OCI-LY3 (cell line): ENCODE measurements at regions not wholly inside any gene's neighbourhood (a gene's known extent, or its start where the extent isn't known, plus 50 kb on each side); places are given as distances from the start of the nearest gene placed in this dataset.
"Not testable (repeated sequence)": the region's sequence is repeated elsewhere in the genome, so short reads cannot be mapped to it uniquely, and the experiment has no call there.

Experiments used
- H2AFZ ChIP-seq: fragments of 200-600, 300-600 bp; shearing (Covaris generic); 2 replicates; pipeline ENCODE4 v1.6.0; 2014; ENCODE audit warnings: antibody characterized with exemption, low read depth, low read length
- H3K27ac ChIP-seq: fragments of 200-600, 300-600 bp; sonication (generic); 2 replicates; pipeline ENCODE4 v1.5.1; 2014; ENCODE audit warnings: mild to moderate bottlenecking, low read length, moderate library complexity, mixed read lengths
- H3K27me3 ChIP-seq: fragments of 200-600, 300-600 bp; sonication (generic); 2 replicates; pipeline ENCODE4 v1.6.1; 2014; ENCODE audit warnings: low read depth, low read length, mixed read lengths
- H3K36me3 ChIP-seq: fragments of 200-600, 300-600 bp; sonication (generic); replicated peaks from 2 replicates; pipeline ENCODE3; 2014; ENCODE audit warnings: low read depth, low read length, mixed read lengths
- H3K4me1 ChIP-seq: fragments of 300-600, 200-600 bp; sonication (generic); 2 replicates; pipeline ENCODE4 v1.6.1; 2014; ENCODE audit warnings: low read length, mixed read lengths
- H3K4me2 ChIP-seq: fragments of 200-600, 300-600 bp; sonication (generic); 2 replicates; pipeline ENCODE4 v1.6.1; 2014; ENCODE audit warnings: low read length, mixed read lengths
- H3K4me3 ChIP-seq: fragments of 300-600, 200-600 bp; sonication (generic); 2 replicates; pipeline ENCODE4 v1.5.1; 2014; ENCODE audit warnings: antibody characterized with exemption, mild to moderate bottlenecking, low read length, moderate library complexity
- H3K79me2 ChIP-seq: fragments of 300-600, 200-600 bp; shearing (Covaris generic); 2 replicates; pipeline ENCODE4 v1.6.1; 2014; ENCODE audit warnings: mild to moderate bottlenecking, low read length, mixed read lengths
- H3K9ac ChIP-seq: fragments of 300-600, 200-600 bp; shearing (Covaris generic); 2 replicates; pipeline ENCODE4 v1.6.0; 2014; ENCODE audit warnings: mild to moderate bottlenecking, low read length, moderate library complexity
- H3K9me3 ChIP-seq: fragments of 200-600, 300-600 bp; shearing (Covaris generic); 2 replicates; pipeline ENCODE4 v1.6.1; 2014; ENCODE audit warnings: low read length, mixed read lengths; ENCODE audit not compliant: insufficient read depth
- H4K20me1 ChIP-seq: fragments of 200-600, 300-600 bp; sonication (generic); 2 replicates; pipeline ENCODE4 v1.6.1; 2016; ENCODE audit warnings: low read length, mixed read lengths; ENCODE audit not compliant: insufficient read depth
- CTCF ChIP-seq: fragments of 200-600, 300-600 bp; sonication (generic); IDR thresholded peaks from 2 replicates; pipeline ENCODE4 v1.5.1; 2014; ENCODE audit warnings: antibody characterized with exemption, low read length, low read depth
- EZH2phosphoT487 ChIP-seq: fragments of 200-600 bp; shearing (Covaris generic); IDR thresholded peaks from 2 replicates; pipeline ENCODE4 v1.6.1; 2018; ENCODE audit warnings: antibody characterized with exemption, mixed run types, low read depth

GRCh38 chr4:79201971-79202370, 123.9 kb downstream of the NAA11 start:
- no peaks in the 10 kb centered on the region for H3K79me2 ChIP-seq
- no peak for TF ChIP-seq EZH2phosphoT487
- no peak for TF ChIP-seq CTCF
- H4K20me1 ChIP-seq = no peaks in the 10 kb centered on the region
- H3K9ac ChIP-seq = no peak overlapping the region
- no peak overlapping the region for H3K4me2 ChIP-seq
- H3K4me1 ChIP-seq = no peaks in the 10 kb centered on the region
- no peak overlapping the region for H3K4me3 ChIP-seq
- H3K27ac ChIP-seq = no peak overlapping the region
- no peak overlapping the region for H2AFZ ChIP-seq
- no peaks in the 10 kb centered on the region for H3K36me3 ChIP-seq
- no peaks in the 10 kb centered on the region for H3K27me3 ChIP-seq
- H3K9me3 ChIP-seq = 0 out of 2 replicates have a peak, but pooled peaks cover 3% of the 10 kb centered on the region

- Histone ChIP-seq H3K27me3 (no peaks in the 10 kb centered on the region), H4K20me1 (no peaks in the 10 kb centered on the region), H3K9me3 (no peaks in the 10 kb centered on the region), H3K9ac (no peak overlapping the region), H3K36me3 (no peaks in the 10 kb centered on the region), H3K4me3 (no peak overlapping the region), H3K79me2 (no peaks in the 10 kb centered on the region), H3K4me2 (no peak overlapping the region), H3K4me1 (no peaks in the 10 kb centered on the region), H3K27ac (no peak overlapping the region), H2AFZ (no peak overlapping the region)
- no peak for TF ChIP-seq CTCF
- no peak for TF ChIP-seq EZH2phosphoT487
Measured at GRCh38 chr4:79199743-79200142, 126.1 kb downstream of the NAA11 start.

GRCh38 chr4:79198951-79199587, 126.8 kb downstream of the NAA11 start:
- Histone ChIP-seq H3K27me3 (no peaks in the 10 kb centered on the region), H3K36me3 (no peaks in the 10 kb centered on the region), H3K9ac (no peak overlapping the region), H3K4me2 (no peak overlapping the region), H3K27ac (no peak overlapping the region), H3K79me2 (no peaks in the 10 kb centered on the region), H3K4me1 (no peaks in the 10 kb centered on the region), H2AFZ (no peak overlapping the region), H3K9me3 (no peaks in the 10 kb centered on the region), H3K4me3 (no peak overlapping the region), H4K20me1 (no peaks in the 10 kb centered on the region)
- TF ChIP-seq CTCF (no peak), EZH2phosphoT487 (no peak)

GRCh38 chr4:79197275-79198009, 128.4 kb downstream of the NAA11 start:
- no peak for TF ChIP-seq CTCF
- no peak for TF ChIP-seq EZH2phosphoT487
- H3K79me2 ChIP-seq = no peaks in the 10 kb centered on the region
- no peaks in the 10 kb centered on the region for H4K20me1 ChIP-seq
- H3K4me1 ChIP-seq = no peaks in the 10 kb centered on the region
- H3K36me3 ChIP-seq = no peaks in the 10 kb centered on the region
- H3K4me3 ChIP-seq = no peak overlapping the region
- H3K4me2 ChIP-seq = no peak overlapping the region
- no peak overlapping the region for H3K27ac ChIP-seq
- H2AFZ ChIP-seq = no peak overlapping the region
- H3K9me3 ChIP-seq = no peaks in the 10 kb centered on the region
- H3K27me3 ChIP-seq = no peaks in the 10 kb centered on the region
- H3K9ac ChIP-seq = no peak overlapping the region

GRCh38 chr4:79191292-79191691, 134.6 kb downstream of the NAA11 start:
- not testable (repeated sequence) for H3K4me1 ChIP-seq, H3K9ac ChIP-seq, H2AFZ ChIP-seq, H3K4me2 ChIP-seq, H3K4me3 ChIP-seq, H3K27me3 ChIP-seq, H3K79me2 ChIP-seq, H3K27ac ChIP-seq, H3K36me3 ChIP-seq, H4K20me1 ChIP-seq, H3K9me3 ChIP-seq
